Erythroblast (primary cell): ENCODE measurements at regions not wholly inside any gene's neighbourhood (a gene's known extent, or its start where the extent isn't known, plus 50 kb on each side); places are given as distances from the start of the nearest gene placed in this dataset.
"Not testable (repeated sequence)": the region's sequence is repeated elsewhere in the genome, so short reads cannot be mapped to it uniquely, and the experiment has no call there.

ENCODE experiments used
- DNase-seq, 2 experiments: peaks; one replicate each; lab custom pipeline; 2025; lab: John Stamatoyannopoulos, UW
- GATA1 ChIP-seq: IDR thresholded peaks from 2 replicates; pipeline ENCODE4 v1.6.1; 2011; ENCODE audit warnings: low read depth, mild to moderate bottlenecking, control low read depth, low read length, moderate library complexity
- POLR2A ChIP-seq: IDR thresholded peaks from 2 replicates; pipeline ENCODE4 v1.6.1; 2011; ENCODE audit warnings: mild to moderate bottlenecking, low read length

GRCh38 chr4:183374950-183375555, 52.8 kb upstream of the CLDN24 start:
- no peak for DNase-seq
- TF ChIP-seq GATA1 (no peak), POLR2A (no peak)

GRCh38 chr4:183376381-183376780, 54.2 kb upstream of the CLDN24 start:
- DNase-seq = no peak
- no peak for TF ChIP-seq POLR2A
- TF ChIP-seq GATA1 = no peak

GRCh38 chr4:183377491-183377890, 55.3 kb upstream of the CLDN24 start:
- TF ChIP-seq POLR2A (no peak), GATA1 (no peak)
- DNase-seq = no peak

- not testable (repeated sequence) for DNase-seq
These were observed 56.1 kb upstream of the CLDN24 start for GRCh38 chr4:183378347-183378746.

- DNase-seq = no peak
- no peak for TF ChIP-seq GATA1
- TF ChIP-seq POLR2A = no peak
These were observed 58.7 kb upstream of the CLDN24 start for GRCh38 chr4:183380901-183381300.

GRCh38 chr4:183383606-183384005, 60.8 kb upstream of the CDKN2AIP start:
- no peak for DNase-seq

GRCh38 chr4:183384516-183384915, 59.9 kb upstream of the CDKN2AIP start:
- DNase-seq = peak; percentile 10 to 33
- TF ChIP-seq POLR2A (no peak), GATA1 (no peak)

More at GRCh38 chr4:183383606-183384005, 60.8 kb upstream of the CDKN2AIP start:
- TF ChIP-seq GATA1 (no peak), POLR2A (no peak)

GRCh38 chr4:183384983-183385382, 59.5 kb upstream of the CDKN2AIP start:
- TF ChIP-seq POLR2A (no peak), GATA1 (no peak)

GRCh38 chr4:183388021-183388420, 56.4 kb upstream of the CDKN2AIP start:
- TF ChIP-seq POLR2A (no peak), GATA1 (no peak)
- DNase-seq = no peak

More at GRCh38 chr4:183384983-183385382, 59.5 kb upstream of the CDKN2AIP start:
- DNase-seq = no peak

- TF ChIP-seq POLR2A = no peak
- no peak for TF ChIP-seq GATA1
- DNase-seq = no peak
These were observed 55.7 kb upstream of the CDKN2AIP start for GRCh38 chr4:183388777-183389176.

- DNase-seq = no peak
- TF ChIP-seq POLR2A (no peak), GATA1 (no peak)
These were observed 54.1 kb upstream of the CDKN2AIP start for GRCh38 chr4:183390374-183390773.

- TF ChIP-seq POLR2A (no peak), GATA1 (no peak)
- peak in 1 of 2 experiments; percentile 9 for DNase-seq
These were observed 53.2 kb upstream of the CDKN2AIP start for GRCh38 chr4:183391204-183391603.

- DNase-seq = no peak
- no peak for TF ChIP-seq POLR2A
- no peak for TF ChIP-seq GATA1
These were observed 52.1 kb upstream of the CDKN2AIP start for GRCh38 chr4:183392377-183392776.

GRCh38 chr4:183393446-183393845, 51.0 kb upstream of the CDKN2AIP start:
- no peak for TF ChIP-seq POLR2A
- TF ChIP-seq GATA1 = no peak
- DNase-seq = no peak

GRCh38 chr4:183394166-183394951, 50.1 kb upstream of the CDKN2AIP start:
- no peak for TF ChIP-seq POLR2A
- TF ChIP-seq GATA1 = no peak
- no peak for DNase-seq
